ENCODE measurements at regions not wholly inside any gene's neighbourhood (a gene's known extent, or its start where the extent isn't known, plus 50 kb on each side); places are given as distances from the start of the nearest gene placed in this dataset.

- Histone ChIP-seq H3K9ac (ENCODE audit: control insufficient read depth, insufficient read depth, low read length) (no peak overlapping the region), H3K36me3 (ENCODE audit: control insufficient read depth in 2 of 2, insufficient read depth in 2 of 2, low read length in 1 of 2) (no peaks in the 10 kb centered on the region), H3K79me2 (ENCODE audit: control insufficient read depth, insufficient read depth, low read length) (no peaks in the 10 kb centered on the region), H3K4me2 (ENCODE audit: control insufficient read depth, insufficient read depth) (no peak overlapping the region), H4K20me1 (ENCODE audit: control insufficient read depth, insufficient read depth) (no peaks in the 10 kb centered on the region), H3K27me3 (replicated peaks in 1 of 2; ENCODE audit: control insufficient read depth in 2 of 2, insufficient read depth in 2 of 2, low read length in 1 of 2) (no peaks in the 10 kb centered on the region; a peak in 1 of 4 replicates), H3K4me3 (no peak overlapping the region), H3K9me3 (replicated peaks; ENCODE audit: control insufficient read depth, insufficient read depth, low read length) (no peaks in the 10 kb centered on the region), H3K27ac (ENCODE audit: control insufficient read depth, insufficient read depth) (no peak overlapping the region), H3K4me1 (ENCODE audit: control insufficient read depth, insufficient read depth, low read length) (no peaks in the 10 kb centered on the region; the same call in 1 of the 2 replicates), H2AFZ (ENCODE audit: control insufficient read depth, low read depth, low read length) (no peak overlapping the region)
- ChIA-PET CTCF (no interaction called here), RAD21 (ENCODE audit: unreplicated experiment) (no interaction called here), SMC1A (ENCODE audit: uncharacterized antibody, unreplicated experiment) (no interaction called here), POLR2A (no interaction called here)
- BruUV-seq (replicated peaks), result no TSS peak
- in situ Hi-C loops (cut with MboI), result no loop called here
- intact Hi-C loops (cut with micrococcal nuclease; ENCODE audit: unreplicated experiment), result no loop called here
- WGBS (ENCODE audit: insufficient coverage, insufficient replicate concordance, low lambda C conversion rate, missing lambda C conversion rate), result 28% methylated on average over 3 of the region's 3 CpGs
- no peak for TF ChIP-seq JUND (IDR thresholded peaks at IDR 0.05; ENCODE audit: low read depth, low read length)
- TF ChIP-seq ZNF217 (IDR thresholded peaks at IDR 0.05), result no peak
- no peak for TF ChIP-seq ZBED1 (IDR thresholded peaks at IDR 0.05; ENCODE audit: borderline replicate concordance)
- no peak for TF ChIP-seq FOXM1 (IDR thresholded peaks at IDR 0.05; ENCODE audit: low read depth, low read length)
- no peak for TF ChIP-seq CHD2 (IDR thresholded peaks at IDR 0.05; ENCODE audit: borderline replicate concordance, low read depth, low read length)
- no peak for TF ChIP-seq ATF7 (IDR thresholded peaks at IDR 0.05; ENCODE audit: low read depth)
- TF ChIP-seq SP1 (IDR thresholded peaks at IDR 0.05; ENCODE audit: low read depth, low read length), result no peak
- no peak for TF ChIP-seq FOS (IDR thresholded peaks at IDR 0.05; ENCODE audit: borderline replicate concordance, extremely low read depth, insufficient read length)
- TF ChIP-seq LARP7 (IDR thresholded peaks at IDR 0.05), result no peak
- TF ChIP-seq, protein P1, sequence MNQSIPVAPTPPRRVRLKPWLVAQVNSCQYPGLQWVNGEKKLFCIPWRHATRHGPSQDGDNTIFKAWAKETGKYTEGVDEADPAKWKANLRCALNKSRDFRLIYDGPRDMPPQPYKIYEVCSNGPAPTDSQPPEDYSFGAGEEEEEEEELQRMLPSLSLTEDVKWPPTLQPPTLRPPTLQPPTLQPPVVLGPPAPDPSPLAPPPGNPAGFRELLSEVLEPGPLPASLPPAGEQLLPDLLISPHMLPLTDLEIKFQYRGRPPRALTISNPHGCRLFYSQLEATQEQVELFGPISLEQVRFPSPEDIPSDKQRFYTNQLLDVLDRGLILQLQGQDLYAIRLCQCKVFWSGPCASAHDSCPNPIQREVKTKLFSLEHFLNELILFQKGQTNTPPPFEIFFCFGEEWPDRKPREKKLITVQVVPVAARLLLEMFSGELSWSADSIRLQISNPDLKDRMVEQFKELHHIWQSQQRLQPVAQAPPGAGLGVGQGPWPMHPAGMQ (IDR thresholded peaks at IDR 0.05; ENCODE audit: borderline replicate concordance), result no peak
- TF ChIP-seq NR2F1 (conservative IDR thresholded peaks at IDR 0.05), result no peak
- no peak for ATAC-seq
- no peak for DNase-seq (ENCODE audit: low read depth, low spot score)
- no peak for FAIRE-seq
Observed at GRCh38 chr2:19807866-19808265, 93.9 kb downstream of the TTC32 start.

Measured in GM12878 (cell line).